Heart right ventricle (tissue), 16 donors: ENCODE measurements at regions not wholly inside any gene's neighbourhood (a gene's known extent, or its start where the extent isn't known, plus 50 kb on each side); places are given as distances from the start of the nearest gene placed in this dataset.

Experiments used
- ATAC-seq, 8 donors: fragments of 200-7000 bp; cut with Tn5 transposase; one replicate each; pipeline ENCODE4 v1.9.1; 2020; ENCODE audit warnings: mild to moderate bottlenecking in 8 of 8, moderate library complexity in 8 of 8, moderate number of reproducible peaks in 1 of 8
- DNase-seq, 2 donors: peaks; one replicate each; pipeline ENCODE4 v3.0.0-alpha.2; 2020
- H3K27ac ChIP-seq, 10 donors: fragments of 200-600 bp; sonication (generic) in 2 of 10; one replicate each; pipeline versions ENCODE4 v1.5.0 to v1.8.0; 2020 to 2022; ENCODE audit warnings: mild to moderate bottlenecking in 3 of 10
- H3K27me3 ChIP-seq, 7 donors: fragments of 200-600 bp; one replicate each; pipeline ENCODE4 v1.8.0; 2021 to 2022; ENCODE audit warnings: mild to moderate bottlenecking in 2 of 7
- H3K36me3 ChIP-seq, 9 donors: fragments of 200-600 bp; sonication (generic) in 1 of 9; one replicate each; pipeline versions ENCODE4 v1.5.0 to v1.8.0; 2020 to 2022; ENCODE audit warnings: mild to moderate bottlenecking in 2 of 9
- H3K4me1 ChIP-seq, 9 donors: fragments of 200-600 bp; sonication (generic) in 1 of 9; one replicate each; pipeline versions ENCODE4 v1.5.0 to v1.8.0; 2020 to 2022; ENCODE audit warnings: mild to moderate bottlenecking in 4 of 9
- H3K4me3 ChIP-seq, 10 donors: fragments of 200-600 bp; sonication (generic) in 2 of 10; one replicate each; pipeline versions ENCODE4 v1.5.0 to v1.8.0; 2020 to 2022; ENCODE audit warnings: mild to moderate bottlenecking in 7 of 10, moderate library complexity in 2 of 10
- H3K9me3 ChIP-seq, 11 donors: fragments of 200-600 bp in 10 of 11; sonication (generic) in 2 of 11; one replicate each; pipeline versions ENCODE4 v1.5.0 to v1.8.0; 2013 to 2022; ENCODE audit warnings: mild to moderate bottlenecking in 2 of 11, control low read depth in 1 of 11, moderate library complexity in 1 of 11
- CTCF ChIP-seq, 9 donors: fragments of 200-600 bp; sonication (generic) in 2 of 9; IDR thresholded peaks; one replicate each; pipeline versions ENCODE4 v1.5.0 to v1.8.0; 2021 to 2022; ENCODE audit warnings: antibody characterized with exemption in 9 of 9, mild to moderate bottlenecking in 5 of 9, moderate library complexity in 1 of 9
- WGBS, 2 donors: extraction: QIAGEN DNeasy Blood & Tissue Kit; methylation state at CpG; one replicate each; pipeline ENCODE4 v1.1.7; 2013; ENCODE audit warnings: inconsistent platforms in 1 of 2; 5-methylcytosine and 5-hydroxymethylcytosine counted together
- intact Hi-C, 10 donors: fragments of 100-400 bp; cut with DNase I; formaldehyde crosslinking; loops; one replicate each; pipeline versions ENCODE4 v1.11.1 to v1.14.2; 2022
- donor health status: Arrhythmogenic right ventricular cardiomyopathy.
- donor health status: ischemic (EF 13 %, LVEDD 7.1; RV severe dilation, severe dysfunction).
- donor health status: healthy with polysubstance abuse.
- donor health status: DM: no; HTN: yes; CAD: no.
- donor health status: DM: no; HTN: no; CAD: no.
- donor health status: ischemic (EF 25% LVEDD 6.9; RV normal size, moderate dysfunction).
- donor health status: ischemic (EF 25% LVEDD 5.7; RV mildly dilated, moderate dysfunction).
- donor health status: healthy.
- donor health status: DM: yes; HTN: yes; CAD: no.
- donor health status: Ischemic cardiomyopathy.
- donor health status: ischemic (EF 35%, LVEDD 5.7; RV mildly dilated, moderate dysfunction).
- donor health status: nonischemic (EF 11% LVEDD 7.7; RV severe dilation, severe dysfunction).
- donor health status: DM: yes; HTN: yes; CAD: no.
- donor health status: PGD.
- donor health status: ischemic (EF 29% LVEDD 5.4; RV normal size, mild dysfunction).
- donor health status: nonischemic (EF 23%, LVEDD 6.1; RV moderate dilation, normal function).

GRCh38 chr17:72416054-72416675 lies 295.3 kb downstream of the SOX9 start:
- 50% methylated on average over 6 of the region's 6 CpGs for WGBS, 2 donors
- peaks cover 0 to 7% (median 0%) of the 10 kb centered on the region in 9 donors for H3K4me1 ChIP-seq
- intact Hi-C loops = no loop called here
- H3K4me3 ChIP-seq = no peak overlapping the region
- no peak for DNase-seq
- H3K36me3 ChIP-seq = no peaks in the 10 kb centered on the region
- no peak overlapping the region for H3K27ac ChIP-seq
- H3K9me3 ChIP-seq = peaks cover 0 to 26% (median 14%) of the 10 kb centered on the region in 11 donors
- no peak for TF ChIP-seq CTCF (IDR thresholded peaks at IDR 0.05)
- no peak for ATAC-seq
- H3K27me3 ChIP-seq = peaks cover 0 to 18% (median 8%) of the 10 kb centered on the region in 7 donors

GRCh38 chr17:72416905-72417304 lies 296.1 kb downstream of the SOX9 start:
- intact Hi-C loops = no loop called here
- Histone ChIP-seq H3K27ac (no peak overlapping the region), H3K9me3 (peaks cover 0 to 26% (median 14%) of the 10 kb centered on the region in 11 donors), H3K36me3 (no peaks in the 10 kb centered on the region), H3K27me3 (peaks cover 0 to 18% (median 8%) of the 10 kb centered on the region in 7 donors), H3K4me3 (no peak overlapping the region), H3K4me1 (peaks cover 0 to 14% (median 0%) of the 10 kb centered on the region in 9 donors)
- ATAC-seq = no peak
- DNase-seq = no peak
- no peak for TF ChIP-seq CTCF (IDR thresholded peaks at IDR 0.05)

GRCh38 chr17:72417627-72418026 lies 296.8 kb downstream of the SOX9 start:
- WGBS, 2 donors = 86 to 91% methylated on average over 2 of the region's 2 CpGs
- no peak for ATAC-seq
- no peak overlapping the region for H3K27ac ChIP-seq
- H3K9me3 ChIP-seq = peaks cover 0 to 26% (median 14%) of the 10 kb centered on the region in 11 donors
- no peak overlapping the region for H3K4me3 ChIP-seq
- intact Hi-C loops = no loop called here
- no peak for TF ChIP-seq CTCF (IDR thresholded peaks at IDR 0.05)
- no peak for DNase-seq
- H3K27me3 ChIP-seq = peaks cover 0 to 16% (median 4%) of the 10 kb centered on the region in 7 donors
- H3K36me3 ChIP-seq = no peaks in the 10 kb centered on the region
- H3K4me1 ChIP-seq = peaks cover 0 to 21% (median 0%) of the 10 kb centered on the region in 9 donors

- TF ChIP-seq CTCF (IDR thresholded peaks at IDR 0.05) = no peak
- Histone ChIP-seq H3K9me3 (peaks cover 0 to 26% (median 14%) of the 10 kb centered on the region in 11 donors), H3K27me3 (peaks cover 0 to 4% (median 0%) of the 10 kb centered on the region in 7 donors), H3K36me3 (no peaks in the 10 kb centered on the region), H3K4me1 (peaks cover 0 to 28% (median 0%) of the 10 kb centered on the region in 9 donors), H3K27ac (no peak overlapping the region), H3K4me3 (no peak overlapping the region)
- ATAC-seq (no peak), DNase-seq (no peak)
- intact Hi-C loops = loop anchor here in 1 of 10 donors (10.0 kb wide), 1 partner anchor 155 kb away; no protein-coding TSS in a partner anchor
- WGBS, 2 donors = 79 to 84% methylated on average over 11 of the region's 11 CpGs
These were observed 299.3 kb downstream of the SOX9 start for GRCh38 chr17:72419866-72420774.
